ENCODE measurements at regions not wholly inside any gene's neighbourhood (a gene's known extent, or its start where the extent isn't known, plus 50 kb on each side); places are given as distances from the start of the nearest gene placed in this dataset.

DNA sequence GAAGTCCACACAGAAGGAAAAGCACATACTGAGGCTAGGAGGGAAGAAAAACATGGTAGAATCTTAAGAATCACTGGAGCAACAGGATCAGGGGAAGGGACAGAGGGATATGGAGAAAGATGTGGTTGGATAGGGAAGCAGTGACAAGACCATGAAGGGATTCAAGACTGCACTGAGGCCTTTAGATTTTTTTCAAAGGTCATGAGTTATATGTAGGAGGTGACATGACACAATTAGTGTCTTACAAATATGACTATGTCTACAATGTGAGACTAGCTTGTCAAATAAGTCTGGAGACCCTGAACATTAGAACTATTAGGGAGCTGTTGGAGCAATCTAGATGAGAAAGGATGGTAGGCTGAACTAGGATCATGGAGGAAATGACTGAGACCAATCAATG, 1130.3 kb upstream of the ZEB2 start:
- no peak for TF ChIP-seq POLR2A (IDR thresholded peaks at IDR 0.05)
- TF ChIP-seq, protein P1, sequence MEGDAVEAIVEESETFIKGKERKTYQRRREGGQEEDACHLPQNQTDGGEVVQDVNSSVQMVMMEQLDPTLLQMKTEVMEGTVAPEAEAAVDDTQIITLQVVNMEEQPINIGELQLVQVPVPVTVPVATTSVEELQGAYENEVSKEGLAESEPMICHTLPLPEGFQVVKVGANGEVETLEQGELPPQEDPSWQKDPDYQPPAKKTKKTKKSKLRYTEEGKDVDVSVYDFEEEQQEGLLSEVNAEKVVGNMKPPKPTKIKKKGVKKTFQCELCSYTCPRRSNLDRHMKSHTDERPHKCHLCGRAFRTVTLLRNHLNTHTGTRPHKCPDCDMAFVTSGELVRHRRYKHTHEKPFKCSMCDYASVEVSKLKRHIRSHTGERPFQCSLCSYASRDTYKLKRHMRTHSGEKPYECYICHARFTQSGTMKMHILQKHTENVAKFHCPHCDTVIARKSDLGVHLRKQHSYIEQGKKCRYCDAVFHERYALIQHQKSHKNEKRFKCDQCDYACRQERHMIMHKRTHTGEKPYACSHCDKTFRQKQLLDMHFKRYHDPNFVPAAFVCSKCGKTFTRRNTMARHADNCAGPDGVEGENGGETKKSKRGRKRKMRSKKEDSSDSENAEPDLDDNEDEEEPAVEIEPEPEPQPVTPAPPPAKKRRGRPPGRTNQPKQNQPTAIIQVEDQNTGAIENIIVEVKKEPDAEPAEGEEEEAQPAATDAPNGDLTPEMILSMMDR (IDR thresholded peaks at IDR 0.05): no peak
